Inferior parietal cortex (tissue), 1 donor: ENCODE measurements at regions not wholly inside any gene's neighbourhood (a gene's known extent, or its start where the extent isn't known, plus 50 kb on each side); places are given as distances from the start of the nearest gene placed in this dataset.

Experiments
- DNase-seq: peaks from one replicate; pipeline ENCODE4 v3.0.0-alpha.2; 2016; ENCODE audit errors: extremely low spot score

- DNase-seq: no peak
These were observed 261.1 kb downstream of the RBFOX3 start for GRCh38 chr17:79349506-79350400.

GRCh38 chr17:79342376-79342775 is 267.8 kb downstream of the ENGASE start:
- no peak for DNase-seq

- no peak for DNase-seq
These were observed 267.2 kb downstream of the ENGASE start for GRCh38 chr17:79341816-79342215.

GRCh38 chr17:79341222-79341780 is 266.7 kb downstream of the ENGASE start:
- DNase-seq: no peak

- DNase-seq: no peak
These were observed 266.0 kb downstream of the ENGASE start for GRCh38 chr17:79340333-79341221.

- no peak for DNase-seq
These were observed 264.7 kb downstream of the ENGASE start for GRCh38 chr17:79339321-79339720.

- DNase-seq: no peak
These were observed 264.0 kb downstream of the ENGASE start for GRCh38 chr17:79338604-79339003.

- DNase-seq: no peak
These were observed 263.5 kb downstream of the ENGASE start for GRCh38 chr17:79338152-79338551.

- DNase-seq: no peak
These were observed 262.4 kb downstream of the ENGASE start for GRCh38 chr17:79337053-79337452.

- no peak for DNase-seq
These were observed 260.8 kb downstream of the ENGASE start for GRCh38 chr17:79335456-79335855.

GRCh38 chr17:79332011-79332554 is 257.5 kb downstream of the ENGASE start:
- no peak for DNase-seq

- no peak for DNase-seq
These were observed 256.9 kb downstream of the ENGASE start for GRCh38 chr17:79331492-79331891.

- DNase-seq: no peak
These were observed 256.1 kb downstream of the ENGASE start for GRCh38 chr17:79330696-79331095.

GRCh38 chr17:79330229-79330628 is 255.6 kb downstream of the ENGASE start:
- no peak for DNase-seq

- DNase-seq: no peak
These were observed 252.2 kb downstream of the ENGASE start for GRCh38 chr17:79326814-79327213.

- no peak for DNase-seq
These were observed 251.2 kb downstream of the ENGASE start for GRCh38 chr17:79325709-79326430.

GRCh38 chr17:79324194-79324593 is 249.6 kb downstream of the ENGASE start:
- DNase-seq: no peak

GRCh38 chr17:79323566-79323965 is 248.9 kb downstream of the ENGASE start:
- no peak for DNase-seq

- DNase-seq: no peak
These were observed 247.8 kb downstream of the ENGASE start for GRCh38 chr17:79322211-79323123.

- no peak for DNase-seq
These were observed 245.7 kb downstream of the ENGASE start for GRCh38 chr17:79320331-79320730.
